ENCODE measurements at regions not wholly inside any gene's neighbourhood (a gene's known extent, or its start where the extent isn't known, plus 50 kb on each side); places are given as distances from the start of the nearest gene placed in this dataset.

GRCh38 chr17:77393867-77394539 lies 253.2 kb downstream of the SEC14L1 start:
- TF ChIP-seq CTCF (IDR thresholded peaks at IDR 0.05; ENCODE audit: insufficient read depth, low read length, poor library complexity, severe bottlenecking) = no peak
- TF ChIP-seq EZH2phosphoT487 (conservative IDR thresholded peaks at IDR 0.05; ENCODE audit: low read length) = no peak
